Putamen (tissue), 1 donor: ENCODE measurements at regions not wholly inside any gene's neighbourhood (a gene's known extent, or its start where the extent isn't known, plus 50 kb on each side); places are given as distances from the start of the nearest gene placed in this dataset.

Source experiments
- DNase-seq: peaks from one replicate; pipeline ENCODE4 v3.0.0-alpha.2; 2016; ENCODE audit warnings: low spot score

GRCh38 chr1:10848109-10848684 lies 51.8 kb upstream of the CASZ1 start:
- DNase-seq: no peak

GRCh38 chr1:10850026-10850425 lies 53.6 kb upstream of the CASZ1 start:
- no peak for DNase-seq

- DNase-seq: no peak
Measured at GRCh38 chr1:10851024-10852013, 54.9 kb upstream of the CASZ1 start.

- no peak for DNase-seq
Measured at GRCh38 chr1:10852018-10852417, 55.6 kb upstream of the CASZ1 start.

GRCh38 chr1:10852486-10852885 lies 56.0 kb upstream of the CASZ1 start:
- no peak for DNase-seq

- no peak for DNase-seq
Measured at GRCh38 chr1:10852998-10853520, 56.6 kb upstream of the CASZ1 start.

GRCh38 chr1:10853701-10854100 lies 57.3 kb upstream of the CASZ1 start:
- no peak for DNase-seq

GRCh38 chr1:10854856-10855459 lies 58.5 kb upstream of the CASZ1 start:
- DNase-seq: no peak

- DNase-seq: no peak
Measured at GRCh38 chr1:10856176-10856683, 59.8 kb upstream of the CASZ1 start.

- DNase-seq: no peak
Measured at GRCh38 chr1:10856863-10857598, 60.6 kb upstream of the CASZ1 start.

GRCh38 chr1:10857687-10858086 lies 61.2 kb upstream of the CASZ1 start:
- DNase-seq: no peak

- no peak for DNase-seq
Measured at GRCh38 chr1:10860218-10860617, 63.8 kb upstream of the CASZ1 start.

- no peak for DNase-seq
Measured at GRCh38 chr1:10860682-10861081, 64.2 kb upstream of the CASZ1 start.

GRCh38 chr1:10861822-10862221 lies 65.4 kb upstream of the CASZ1 start:
- no peak for DNase-seq

GRCh38 chr1:10862743-10863335 lies 66.4 kb upstream of the CASZ1 start:
- no peak for DNase-seq

- no peak for DNase-seq
Measured at GRCh38 chr1:10863886-10864285, 67.4 kb upstream of the CASZ1 start.

- DNase-seq: no peak
Measured at GRCh38 chr1:10864776-10865175, 68.3 kb upstream of the CASZ1 start.

- DNase-seq: no peak
Measured at GRCh38 chr1:10865518-10866320, 69.3 kb upstream of the CASZ1 start.

- DNase-seq: peak; percentile 7
Measured at GRCh38 chr1:10866321-10867093, 70.1 kb upstream of the CASZ1 start.
